ENCODE measurements at regions not wholly inside any gene's neighbourhood (a gene's known extent, or its start where the extent isn't known, plus 50 kb on each side); places are given as distances from the start of the nearest gene placed in this dataset.

DNA sequence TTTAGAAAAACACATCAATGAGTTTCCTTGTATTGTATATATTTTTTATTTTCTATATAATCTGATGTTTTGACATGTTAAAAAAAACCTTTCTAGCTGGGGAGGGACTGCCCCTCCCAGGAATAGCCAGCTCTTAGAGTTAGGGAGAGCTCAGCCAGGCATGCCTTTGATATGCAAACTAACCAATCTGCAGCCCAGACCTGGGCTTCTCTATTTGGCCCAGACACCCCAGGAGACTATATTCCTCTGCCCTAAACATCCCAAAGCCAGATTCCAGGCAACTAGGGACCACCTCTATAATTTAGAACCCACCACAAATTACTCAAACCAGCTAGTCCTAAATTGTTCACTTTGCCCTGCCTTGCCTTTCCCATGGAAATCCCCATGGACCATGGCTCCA, 390.9 kb upstream of the ADAMTS9 start:
- Histone ChIP-seq H3K27me3 (ENCODE audit: insufficient read depth, poor library complexity, severe bottlenecking) (no peaks in the 10 kb centered on the region), H3K4me3 (replicated peaks; ENCODE audit: insufficient read depth, low read length) (no peak overlapping the region), H3K27ac (replicated peaks) (no peak overlapping the region)
- TF ChIP-seq POLR2AphosphoS5 (IDR thresholded peaks at IDR 0.05; ENCODE audit: low read depth) (no peak), GABPA (IDR thresholded peaks at IDR 0.05; ENCODE audit: low read depth) (no peak), SPI1 (IDR thresholded peaks at IDR 0.05; ENCODE audit: borderline replicate concordance, low read depth) (no peak)
- TF ChIP-seq, protein P1, sequence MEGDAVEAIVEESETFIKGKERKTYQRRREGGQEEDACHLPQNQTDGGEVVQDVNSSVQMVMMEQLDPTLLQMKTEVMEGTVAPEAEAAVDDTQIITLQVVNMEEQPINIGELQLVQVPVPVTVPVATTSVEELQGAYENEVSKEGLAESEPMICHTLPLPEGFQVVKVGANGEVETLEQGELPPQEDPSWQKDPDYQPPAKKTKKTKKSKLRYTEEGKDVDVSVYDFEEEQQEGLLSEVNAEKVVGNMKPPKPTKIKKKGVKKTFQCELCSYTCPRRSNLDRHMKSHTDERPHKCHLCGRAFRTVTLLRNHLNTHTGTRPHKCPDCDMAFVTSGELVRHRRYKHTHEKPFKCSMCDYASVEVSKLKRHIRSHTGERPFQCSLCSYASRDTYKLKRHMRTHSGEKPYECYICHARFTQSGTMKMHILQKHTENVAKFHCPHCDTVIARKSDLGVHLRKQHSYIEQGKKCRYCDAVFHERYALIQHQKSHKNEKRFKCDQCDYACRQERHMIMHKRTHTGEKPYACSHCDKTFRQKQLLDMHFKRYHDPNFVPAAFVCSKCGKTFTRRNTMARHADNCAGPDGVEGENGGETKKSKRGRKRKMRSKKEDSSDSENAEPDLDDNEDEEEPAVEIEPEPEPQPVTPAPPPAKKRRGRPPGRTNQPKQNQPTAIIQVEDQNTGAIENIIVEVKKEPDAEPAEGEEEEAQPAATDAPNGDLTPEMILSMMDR (IDR thresholded peaks at IDR 0.05; ENCODE audit: insufficient read depth, low read length), result no peak
- TF ChIP-seq, protein P2, sequence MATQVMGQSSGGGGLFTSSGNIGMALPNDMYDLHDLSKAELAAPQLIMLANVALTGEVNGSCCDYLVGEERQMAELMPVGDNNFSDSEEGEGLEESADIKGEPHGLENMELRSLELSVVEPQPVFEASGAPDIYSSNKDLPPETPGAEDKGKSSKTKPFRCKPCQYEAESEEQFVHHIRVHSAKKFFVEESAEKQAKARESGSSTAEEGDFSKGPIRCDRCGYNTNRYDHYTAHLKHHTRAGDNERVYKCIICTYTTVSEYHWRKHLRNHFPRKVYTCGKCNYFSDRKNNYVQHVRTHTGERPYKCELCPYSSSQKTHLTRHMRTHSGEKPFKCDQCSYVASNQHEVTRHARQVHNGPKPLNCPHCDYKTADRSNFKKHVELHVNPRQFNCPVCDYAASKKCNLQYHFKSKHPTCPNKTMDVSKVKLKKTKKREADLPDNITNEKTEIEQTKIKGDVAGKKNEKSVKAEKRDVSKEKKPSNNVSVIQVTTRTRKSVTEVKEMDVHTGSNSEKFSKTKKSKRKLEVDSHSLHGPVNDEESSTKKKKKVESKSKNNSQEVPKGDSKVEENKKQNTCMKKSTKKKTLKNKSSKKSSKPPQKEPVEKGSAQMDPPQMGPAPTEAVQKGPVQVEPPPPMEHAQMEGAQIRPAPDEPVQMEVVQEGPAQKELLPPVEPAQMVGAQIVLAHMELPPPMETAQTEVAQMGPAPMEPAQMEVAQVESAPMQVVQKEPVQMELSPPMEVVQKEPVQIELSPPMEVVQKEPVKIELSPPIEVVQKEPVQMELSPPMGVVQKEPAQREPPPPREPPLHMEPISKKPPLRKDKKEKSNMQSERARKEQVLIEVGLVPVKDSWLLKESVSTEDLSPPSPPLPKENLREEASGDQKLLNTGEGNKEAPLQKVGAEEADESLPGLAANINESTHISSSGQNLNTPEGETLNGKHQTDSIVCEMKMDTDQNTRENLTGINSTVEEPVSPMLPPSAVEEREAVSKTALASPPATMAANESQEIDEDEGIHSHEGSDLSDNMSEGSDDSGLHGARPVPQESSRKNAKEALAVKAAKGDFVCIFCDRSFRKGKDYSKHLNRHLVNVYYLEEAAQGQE (IDR thresholded peaks at IDR 0.05; ENCODE audit: insufficient replicate concordance, low read depth), result no peak
- no peak for DNase-seq (ENCODE audit: low read depth in 1 of 2, low spot score in 1 of 2)

DNA sequence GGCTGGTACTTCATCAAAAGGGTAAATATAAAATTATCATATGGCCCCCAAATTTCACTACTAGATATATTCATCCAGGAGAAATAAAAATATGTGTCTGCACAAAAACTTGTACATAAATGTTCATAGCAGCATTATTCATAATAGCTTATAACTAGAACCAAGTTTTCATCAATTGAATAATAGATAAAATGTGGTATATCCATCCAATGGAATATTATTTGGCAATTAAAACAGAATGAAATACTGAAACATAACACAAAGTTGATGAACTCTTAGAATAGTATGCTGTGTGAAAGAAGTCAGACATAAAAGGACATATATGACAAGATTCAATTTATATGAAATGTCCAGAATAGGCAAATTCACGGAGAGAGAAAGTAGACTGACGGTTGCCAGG, 389.3 kb upstream of the ADAMTS9 start:
- DNase-seq (ENCODE audit: low read depth in 1 of 2, low spot score in 1 of 2), result no peak
- Histone ChIP-seq H3K27me3 (ENCODE audit: insufficient read depth, poor library complexity, severe bottlenecking) (no peaks in the 10 kb centered on the region), H3K27ac (replicated peaks) (no peak overlapping the region), H3K4me3 (replicated peaks; ENCODE audit: insufficient read depth, low read length) (no peak overlapping the region)
- TF ChIP-seq GABPA (IDR thresholded peaks at IDR 0.05; ENCODE audit: low read depth), result no peak
- TF ChIP-seq, protein P2 (IDR thresholded peaks at IDR 0.05; ENCODE audit: insufficient replicate concordance, low read depth), result no peak

DNA sequence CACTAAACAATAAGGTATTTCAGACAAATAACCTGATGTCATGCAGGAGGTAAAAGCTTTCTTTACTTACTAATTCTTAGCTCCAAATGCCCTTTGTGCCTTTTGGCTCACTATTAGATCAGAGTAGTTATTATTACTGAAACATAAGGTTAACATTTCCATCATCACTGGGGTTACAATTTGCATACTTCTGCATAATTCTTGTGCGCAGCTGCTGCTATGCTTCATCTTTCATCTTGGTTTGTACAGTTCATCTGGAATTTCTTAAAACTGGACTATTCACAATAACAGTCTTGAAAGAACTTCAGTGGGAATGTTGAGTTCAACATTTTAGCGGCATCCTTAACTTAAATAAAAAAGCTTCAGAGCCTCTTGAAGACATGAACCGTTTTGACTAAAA, 383.2 kb upstream of the ADAMTS9 start:
- no peak for TF ChIP-seq POLR2AphosphoS5 (IDR thresholded peaks at IDR 0.05; ENCODE audit: low read depth)
- TF ChIP-seq, protein P1 (IDR thresholded peaks at IDR 0.05; ENCODE audit: insufficient read depth, low read length), result no peak
- no peak for TF ChIP-seq GABPA (IDR thresholded peaks at IDR 0.05; ENCODE audit: low read depth)
- TF ChIP-seq SPI1 (IDR thresholded peaks at IDR 0.05; ENCODE audit: borderline replicate concordance, low read depth), result no peak
- TF ChIP-seq, protein P2 (IDR thresholded peaks at IDR 0.05; ENCODE audit: insufficient replicate concordance, low read depth), result no peak
- H3K27ac ChIP-seq (replicated peaks), result no peak overlapping the region
- no peak for DNase-seq (ENCODE audit: low read depth in 1 of 2, low spot score in 1 of 2)
- no peaks in the 10 kb centered on the region for H3K27me3 ChIP-seq (ENCODE audit: insufficient read depth, poor library complexity, severe bottlenecking)
- H3K4me3 ChIP-seq (replicated peaks; ENCODE audit: insufficient read depth, low read length), result no peak overlapping the region

DNA sequence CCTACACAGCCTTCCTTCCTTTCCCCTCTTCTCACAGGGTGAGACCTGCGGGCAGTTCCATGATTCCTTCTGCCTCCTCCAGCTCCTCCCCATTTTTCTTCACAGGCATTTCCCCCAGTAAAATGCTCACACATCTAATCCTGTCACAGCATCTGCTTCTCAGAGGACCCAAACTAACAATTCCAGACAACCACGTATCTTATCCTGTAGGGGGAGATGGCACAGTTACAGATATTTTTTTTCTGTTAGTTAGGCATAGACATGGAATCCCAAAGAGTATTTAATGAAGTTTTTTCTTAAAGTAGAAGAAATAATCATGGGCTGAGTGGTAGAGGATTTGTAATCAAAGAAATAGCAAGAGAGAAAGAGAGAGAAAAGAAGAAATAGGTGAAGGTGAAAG, 373.1 kb upstream of the ADAMTS9 start:
- no peak overlapping the region for H3K27ac ChIP-seq (replicated peaks)
- no peak for TF ChIP-seq SPI1 (IDR thresholded peaks at IDR 0.05; ENCODE audit: borderline replicate concordance, low read depth)
- TF ChIP-seq, protein P2 (IDR thresholded peaks at IDR 0.05; ENCODE audit: insufficient replicate concordance, low read depth), result no peak
- TF ChIP-seq POLR2AphosphoS5 (IDR thresholded peaks at IDR 0.05; ENCODE audit: low read depth), result no peak
- TF ChIP-seq, protein P1 (IDR thresholded peaks at IDR 0.05; ENCODE audit: insufficient read depth, low read length), result no peak
- no peak for TF ChIP-seq GABPA (IDR thresholded peaks at IDR 0.05; ENCODE audit: low read depth)
- no peaks in the 10 kb centered on the region for H3K27me3 ChIP-seq (ENCODE audit: insufficient read depth, poor library complexity, severe bottlenecking)
- DNase-seq (ENCODE audit: low read depth in 1 of 2, low spot score in 1 of 2), result no peak
- H3K4me3 ChIP-seq (replicated peaks; ENCODE audit: insufficient read depth, low read length), result no peak overlapping the region

All from HL-60 (cell line).